ENCODE measurements at regions not wholly inside any gene's neighbourhood (a gene's known extent, or its start where the extent isn't known, plus 50 kb on each side); places are given as distances from the start of the nearest gene placed in this dataset.
"Not testable (repeated sequence)": the region's sequence is repeated elsewhere in the genome, so short reads cannot be mapped to it uniquely, and the experiment has no call there.

DNA sequence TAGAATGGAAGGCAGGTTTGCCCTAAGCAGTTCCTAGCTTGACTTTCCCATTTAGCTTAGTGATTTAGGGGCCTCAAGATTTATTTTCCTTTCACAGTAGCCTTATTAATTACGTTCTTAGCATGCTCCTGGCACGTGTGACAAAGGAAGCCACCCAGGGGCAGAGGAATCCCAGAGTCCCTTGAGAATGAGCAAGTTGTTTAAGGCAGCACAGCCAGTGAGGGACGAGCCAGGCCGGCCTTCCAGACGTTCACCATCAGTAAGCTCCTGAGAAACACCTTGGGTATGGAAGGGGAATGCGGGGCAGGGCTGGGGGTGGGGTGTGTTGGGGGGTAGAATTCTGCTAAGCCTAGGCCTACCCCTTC lies 76.3 kb downstream of the SOWAHC start:
- H3K9me3 ChIP-seq (replicated peaks in 1 of 11) = peaks cover 0 to 6% (median 0%) of the 10 kb centered on the region in 11 experiments; a peak in 2 of 22 replicates
- peaks cover 0 to 5% (median 0%) of the 10 kb centered on the region in 10 experiments; a peak in 2 of 20 replicates for H3K4me1 ChIP-seq
- no peaks in the 10 kb centered on the region for H3K36me3 ChIP-seq
- no peak for TF ChIP-seq Cebpa-rat (IDR thresholded peaks at IDR 0.05)
- no peak overlapping the region for H3K4me3 ChIP-seq
- H3K27me3 ChIP-seq = no peaks in the 10 kb centered on the region
- H3K4me2 ChIP-seq = no peak overlapping the region
- no peak overlapping the region for H3K9ac ChIP-seq
- H3K27ac ChIP-seq = no peak overlapping the region
- no peaks in the 10 kb centered on the region for H4K20me1 ChIP-seq

GRCh38 chr2:109690822-109691541 lies 76.8 kb downstream of the SOWAHC start:
- Histone ChIP-seq H4K20me1 (no peaks in the 10 kb centered on the region), H3K9ac (no peak overlapping the region), H3K36me3 (no peaks in the 10 kb centered on the region), H3K4me1 (peaks cover 0 to 5% (median 0%) of the 10 kb centered on the region in 10 experiments; a peak in 2 of 20 replicates), H3K4me3 (no peak overlapping the region), H3K4me2 (no peak overlapping the region), H3K9me3 (replicated peaks in 1 of 11) (peaks cover 0 to 6% (median 0%) of the 10 kb centered on the region in 11 experiments; a peak in 2 of 22 replicates), H3K27me3 (no peaks in the 10 kb centered on the region), H3K27ac (no peak overlapping the region)
- TF ChIP-seq Cebpa-rat (IDR thresholded peaks at IDR 0.05) = no peak

GRCh38 chr2:109692013-109692743 lies 78.0 kb downstream of the SOWAHC start:
- no peak for TF ChIP-seq Cebpa-rat (IDR thresholded peaks at IDR 0.05)

GRCh38 chr2:109692831-109693230 lies 78.7 kb downstream of the SOWAHC start:
- not testable (repeated sequence) for H3K9ac ChIP-seq; H3K36me3 ChIP-seq; H3K27ac ChIP-seq; H3K27me3 ChIP-seq; H3K4me3 ChIP-seq; H3K9me3 ChIP-seq (replicated peaks in 1 of 11); H4K20me1 ChIP-seq; H3K4me1 ChIP-seq
- H3K4me2 ChIP-seq = peak overlapping the region in 2 of 11 experiments; percentile 27 to 32; a peak in 3 of 22 replicates

More at GRCh38 chr2:109692013-109692743, 78.0 kb downstream of the SOWAHC start:
- Histone ChIP-seq H4K20me1 (no peaks in the 10 kb centered on the region), H3K27ac (no peak overlapping the region), H3K9me3 (replicated peaks in 1 of 11) (peaks cover 0 to 6% (median 0%) of the 10 kb centered on the region in 11 experiments; a peak in 2 of 22 replicates), H3K36me3 (no peaks in the 10 kb centered on the region), H3K4me2 (peak overlapping the region in 2 of 11 experiments; percentile 27 to 32; a peak in 4 of 22 replicates), H3K9ac (no peak overlapping the region), H3K4me3 (no peak overlapping the region), H3K27me3 (no peaks in the 10 kb centered on the region), H3K4me1 (peaks cover 0 to 5% (median 0%) of the 10 kb centered on the region in 10 experiments; a peak in 2 of 20 replicates)

- not testable (repeated sequence) for H3K4me1 ChIP-seq; H3K36me3 ChIP-seq; H4K20me1 ChIP-seq; H3K4me3 ChIP-seq; H3K9ac ChIP-seq; H3K9me3 ChIP-seq (replicated peaks in 1 of 11); H3K4me2 ChIP-seq; H3K27ac ChIP-seq; H3K27me3 ChIP-seq
Measured at GRCh38 chr2:109693292-109693691, 79.1 kb downstream of the SOWAHC start.

DNA sequence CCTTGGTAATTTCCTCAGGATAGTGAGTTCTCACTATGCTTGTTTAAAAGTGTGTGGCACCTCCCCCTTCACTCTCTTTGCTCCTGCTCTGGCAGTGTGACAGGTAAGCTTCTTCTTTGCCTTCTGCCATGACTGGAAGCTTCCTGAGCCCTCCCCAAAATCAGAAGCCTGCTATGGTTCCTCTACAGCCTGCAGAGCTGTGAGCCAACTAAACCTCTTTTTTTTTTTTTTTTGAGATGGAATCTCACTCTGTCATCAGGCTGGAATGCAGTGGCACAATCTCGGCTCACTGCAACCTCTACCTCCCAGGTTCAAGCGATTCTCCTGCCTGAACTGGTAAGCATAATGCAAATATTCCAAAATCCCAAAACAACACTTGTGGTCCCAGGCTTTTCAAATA lies 80.0 kb downstream of the SOWAHC start:
- no peak overlapping the region for H3K27ac ChIP-seq
- no peaks in the 10 kb centered on the region for H3K27me3 ChIP-seq
- H3K9me3 ChIP-seq (replicated peaks in 1 of 11) = peaks cover 0 to 6% (median 0%) of the 10 kb centered on the region in 11 experiments; a peak in 2 of 22 replicates
- TF ChIP-seq Cebpa-rat (IDR thresholded peaks at IDR 0.05) = no peak
- H3K9ac ChIP-seq = no peak overlapping the region
- peaks cover 0 to 5% (median 0%) of the 10 kb centered on the region in 10 experiments; a peak in 2 of 20 replicates for H3K4me1 ChIP-seq
- no peak overlapping the region for H3K4me3 ChIP-seq
- no peaks in the 10 kb centered on the region for H3K36me3 ChIP-seq
- no peak overlapping the region for H3K4me2 ChIP-seq
- H4K20me1 ChIP-seq = no peaks in the 10 kb centered on the region

DNA sequence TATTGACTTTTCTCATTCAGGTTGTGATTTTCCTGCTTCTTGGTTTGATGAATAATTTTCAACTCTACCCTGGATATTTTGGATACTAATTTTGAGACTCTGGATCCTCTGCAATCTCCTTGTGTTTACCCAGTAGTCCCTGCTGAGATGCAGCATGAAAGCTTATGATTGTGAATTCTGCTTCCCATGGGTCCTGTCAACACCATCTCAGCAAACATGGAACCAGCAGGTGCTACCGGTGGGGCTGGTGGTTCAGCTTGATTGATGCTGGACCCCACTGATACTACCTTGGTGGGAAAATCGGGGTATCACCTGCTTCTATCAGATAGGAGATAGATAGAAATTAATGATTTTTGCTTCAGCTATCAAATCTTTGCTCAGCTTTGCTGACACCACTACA lies 81.1 kb downstream of the SOWAHC start:
- H3K27me3 ChIP-seq = no peaks in the 10 kb centered on the region

DNA sequence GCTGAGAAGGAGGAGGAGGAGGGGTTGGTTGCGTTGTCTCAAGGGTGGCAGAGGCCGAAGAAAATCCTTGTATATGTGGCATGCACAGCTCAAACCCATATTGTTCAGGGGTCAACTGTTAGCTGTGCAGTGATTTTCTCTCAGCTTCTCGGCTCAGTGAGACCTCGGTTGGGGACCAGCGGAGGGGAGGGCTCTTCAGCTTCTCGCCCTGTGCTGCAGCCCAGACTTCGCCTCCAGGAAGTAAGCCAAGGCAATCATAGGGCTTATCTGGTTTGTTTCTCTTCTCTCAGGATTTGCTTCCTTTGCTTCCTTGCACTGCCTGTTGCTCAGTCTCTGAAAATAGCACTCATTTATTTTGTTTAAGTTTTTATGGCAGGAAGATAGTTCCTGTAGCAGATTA lies 85.5 kb downstream of the SOWAHC start:
- Histone ChIP-seq H3K4me2 (no peak overlapping the region), H3K27me3 (no peaks in the 10 kb centered on the region), H3K36me3 (no peaks in the 10 kb centered on the region), H3K4me1 (no peaks in the 10 kb centered on the region), H3K4me3 (no peak overlapping the region), H3K9ac (no peak overlapping the region), H4K20me1 (no peaks in the 10 kb centered on the region), H3K27ac (no peak overlapping the region), H3K9me3 (replicated peaks in 1 of 11) (no peaks in the 10 kb centered on the region)
- no peak for TF ChIP-seq Cebpa-rat (IDR thresholded peaks at IDR 0.05)

More for the DNA sequence above, 81.1 kb downstream of the SOWAHC start:
- Histone ChIP-seq H3K4me3 (no peak overlapping the region), H3K9ac (no peak overlapping the region), H3K4me2 (no peak overlapping the region), H4K20me1 (no peaks in the 10 kb centered on the region), H3K27ac (no peak overlapping the region), H3K9me3 (replicated peaks in 1 of 11) (no peaks in the 10 kb centered on the region), H3K36me3 (no peaks in the 10 kb centered on the region), H3K4me1 (peaks cover 0 to 5% (median 0%) of the 10 kb centered on the region in 10 experiments; a peak in 2 of 20 replicates)
- TF ChIP-seq Cebpa-rat (IDR thresholded peaks at IDR 0.05) = no peak

GRCh38 chr2:109700680-109701274 lies 86.6 kb downstream of the SOWAHC start:
- Histone ChIP-seq H3K27ac (no peak overlapping the region), H3K9me3 (replicated peaks in 1 of 11) (no peaks in the 10 kb centered on the region), H4K20me1 (no peaks in the 10 kb centered on the region), H3K36me3 (no peaks in the 10 kb centered on the region), H3K4me2 (no peak overlapping the region), H3K4me3 (no peak overlapping the region), H3K27me3 (no peaks in the 10 kb centered on the region), H3K9ac (no peak overlapping the region), H3K4me1 (no peaks in the 10 kb centered on the region)
- TF ChIP-seq Cebpa-rat (IDR thresholded peaks at IDR 0.05) = no peak
